ENCODE measurements at regions not wholly inside any gene's neighbourhood (a gene's known extent, or its start where the extent isn't known, plus 50 kb on each side); places are given as distances from the start of the nearest gene placed in this dataset.
"Not testable (repeated sequence)": the region's sequence is repeated elsewhere in the genome, so short reads cannot be mapped to it uniquely, and the experiment has no call there.

GRCh38 chr2:90141558-90141957 lies 1450.1 kb downstream of the RPIA start:
- not testable (repeated sequence) for H3K14ac ChIP-seq (ENCODE audit: low read length in 2 of 2); H3K27me3 ChIP-seq (ENCODE audit: control insufficient read depth in 1 of 2, insufficient read depth in 1 of 2, low read length in 2 of 2); H3K9ac ChIP-seq (ENCODE audit: low read length); H3K4ac ChIP-seq (ENCODE audit: low read depth in 1 of 2, low read length in 2 of 2); DNase-seq; H4K91ac ChIP-seq (ENCODE audit: low read length); H3K23ac ChIP-seq (ENCODE audit: low read length in 2 of 2); H3K18ac ChIP-seq (ENCODE audit: low read depth in 1 of 2, low read length in 2 of 2); H3K27ac ChIP-seq (ENCODE audit: low read length, poor library complexity, severe bottlenecking); H3K4me1 ChIP-seq (ENCODE audit: control insufficient read depth, insufficient read depth, low read depth, low read length); H2BK120ac ChIP-seq (ENCODE audit: low read depth, low read length); H3K4me3 ChIP-seq (ENCODE audit: insufficient read depth in 1 of 2, low read depth in 1 of 2, low read length in 2 of 2); H3K9me3 ChIP-seq (ENCODE audit: control insufficient read depth, low read length); H2BK15ac ChIP-seq (ENCODE audit: low read depth, poor library complexity, severe bottlenecking); H3K79me1 ChIP-seq (replicated peaks; ENCODE audit: low read length, poor library complexity, severe bottlenecking); H3K4me2 ChIP-seq (ENCODE audit: low read length, poor library complexity, severe bottlenecking); H4K8ac ChIP-seq (ENCODE audit: low read length); H3K36me3 ChIP-seq (ENCODE audit: control insufficient read depth in 1 of 2, insufficient read depth in 2 of 2, low read depth in 1 of 2, low read length in 2 of 2); H2AK5ac ChIP-seq (ENCODE audit: low read length, severe bottlenecking); H2BK12ac ChIP-seq (ENCODE audit: low read length in 2 of 2); H2BK5ac ChIP-seq (ENCODE audit: low read depth, low read length, poor library complexity, severe bottlenecking); H2AFZ ChIP-seq (ENCODE audit: low read depth, low read length)
- no CpG with 5 or more reads among the region's 5 CpGs for WGBS

- not testable (repeated sequence) for H4K8ac ChIP-seq (ENCODE audit: low read length); H2AFZ ChIP-seq (ENCODE audit: low read depth, low read length); H3K4me3 ChIP-seq (ENCODE audit: insufficient read depth in 1 of 2, low read depth in 1 of 2, low read length in 2 of 2); H2BK15ac ChIP-seq (ENCODE audit: low read depth, poor library complexity, severe bottlenecking); H3K4me2 ChIP-seq (ENCODE audit: low read length, poor library complexity, severe bottlenecking); DNase-seq; H4K91ac ChIP-seq (ENCODE audit: low read length); H3K27ac ChIP-seq (ENCODE audit: low read length, poor library complexity, severe bottlenecking); H2BK5ac ChIP-seq (ENCODE audit: low read depth, low read length, poor library complexity, severe bottlenecking); H3K9me3 ChIP-seq (ENCODE audit: control insufficient read depth, low read length); H2AK5ac ChIP-seq (ENCODE audit: low read length, severe bottlenecking); H3K23ac ChIP-seq (ENCODE audit: low read length in 2 of 2); H3K27me3 ChIP-seq (ENCODE audit: control insufficient read depth in 1 of 2, insufficient read depth in 1 of 2, low read length in 2 of 2); H3K18ac ChIP-seq (ENCODE audit: low read depth in 1 of 2, low read length in 2 of 2); H3K36me3 ChIP-seq (ENCODE audit: control insufficient read depth in 1 of 2, insufficient read depth in 2 of 2, low read depth in 1 of 2, low read length in 2 of 2); H3K14ac ChIP-seq (ENCODE audit: low read length in 2 of 2); H3K9ac ChIP-seq (ENCODE audit: low read length); H3K79me1 ChIP-seq (replicated peaks; ENCODE audit: low read length, poor library complexity, severe bottlenecking); H2BK120ac ChIP-seq (ENCODE audit: low read depth, low read length); H3K4me1 ChIP-seq (ENCODE audit: control insufficient read depth, insufficient read depth, low read depth, low read length); H3K4ac ChIP-seq (ENCODE audit: low read depth in 1 of 2, low read length in 2 of 2); H2BK12ac ChIP-seq (ENCODE audit: low read length in 2 of 2)
Measured at GRCh38 chr2:90151805-90152204, 1460.3 kb downstream of the RPIA start.

- H4K91ac ChIP-seq (ENCODE audit: low read length); H3K9me3 ChIP-seq (ENCODE audit: control insufficient read depth, low read length); H3K27ac ChIP-seq (ENCODE audit: low read length, poor library complexity, severe bottlenecking); H3K4me3 ChIP-seq (ENCODE audit: insufficient read depth in 1 of 2, low read depth in 1 of 2, low read length in 2 of 2); H3K9ac ChIP-seq (ENCODE audit: low read length); H3K4me2 ChIP-seq (ENCODE audit: low read length, poor library complexity, severe bottlenecking); H3K14ac ChIP-seq (ENCODE audit: low read length in 2 of 2); H2BK15ac ChIP-seq (ENCODE audit: low read depth, poor library complexity, severe bottlenecking); H3K36me3 ChIP-seq (ENCODE audit: control insufficient read depth in 1 of 2, insufficient read depth in 2 of 2, low read depth in 1 of 2, low read length in 2 of 2); H2BK5ac ChIP-seq (ENCODE audit: low read depth, low read length, poor library complexity, severe bottlenecking); H2BK120ac ChIP-seq (ENCODE audit: low read depth, low read length); H4K8ac ChIP-seq (ENCODE audit: low read length); H3K18ac ChIP-seq (ENCODE audit: low read depth in 1 of 2, low read length in 2 of 2); H2AK5ac ChIP-seq (ENCODE audit: low read length, severe bottlenecking); H2BK12ac ChIP-seq (ENCODE audit: low read length in 2 of 2); H3K27me3 ChIP-seq (ENCODE audit: control insufficient read depth in 1 of 2, insufficient read depth in 1 of 2, low read length in 2 of 2); H3K4ac ChIP-seq (ENCODE audit: low read depth in 1 of 2, low read length in 2 of 2); H3K79me1 ChIP-seq (replicated peaks; ENCODE audit: low read length, poor library complexity, severe bottlenecking); H3K4me1 ChIP-seq (ENCODE audit: control insufficient read depth, insufficient read depth, low read depth, low read length); DNase-seq; H3K23ac ChIP-seq (ENCODE audit: low read length in 2 of 2); H2AFZ ChIP-seq (ENCODE audit: low read depth, low read length): not testable (repeated sequence)
- WGBS, result no CpG with 5 or more reads among the region's 1 CpG
Measured at GRCh38 chr2:90170978-90171377, 1479.5 kb downstream of the RPIA start.

- H3K79me1 ChIP-seq (replicated peaks; ENCODE audit: low read length, poor library complexity, severe bottlenecking); H4K91ac ChIP-seq (ENCODE audit: low read length): not testable (repeated sequence)
Measured at GRCh38 chr2:90173081-90173480, 1481.6 kb downstream of the RPIA start.

More at GRCh38 chr2:90173081-90173480, 1481.6 kb downstream of the RPIA start:
- H2AFZ ChIP-seq (ENCODE audit: low read depth, low read length); H3K36me3 ChIP-seq (ENCODE audit: control insufficient read depth in 1 of 2, insufficient read depth in 2 of 2, low read depth in 1 of 2, low read length in 2 of 2); H2BK120ac ChIP-seq (ENCODE audit: low read depth, low read length); H2BK15ac ChIP-seq (ENCODE audit: low read depth, poor library complexity, severe bottlenecking); H2BK5ac ChIP-seq (ENCODE audit: low read depth, low read length, poor library complexity, severe bottlenecking); H3K23ac ChIP-seq (ENCODE audit: low read length in 2 of 2); H3K18ac ChIP-seq (ENCODE audit: low read depth in 1 of 2, low read length in 2 of 2); H3K4ac ChIP-seq (ENCODE audit: low read depth in 1 of 2, low read length in 2 of 2); H3K27ac ChIP-seq (ENCODE audit: low read length, poor library complexity, severe bottlenecking); H3K9me3 ChIP-seq (ENCODE audit: control insufficient read depth, low read length); DNase-seq; H2AK5ac ChIP-seq (ENCODE audit: low read length, severe bottlenecking); H2BK12ac ChIP-seq (ENCODE audit: low read length in 2 of 2); H3K4me3 ChIP-seq (ENCODE audit: insufficient read depth in 1 of 2, low read depth in 1 of 2, low read length in 2 of 2); H3K4me1 ChIP-seq (ENCODE audit: control insufficient read depth, insufficient read depth, low read depth, low read length); H3K14ac ChIP-seq (ENCODE audit: low read length in 2 of 2); H4K8ac ChIP-seq (ENCODE audit: low read length); H3K27me3 ChIP-seq (ENCODE audit: control insufficient read depth in 1 of 2, insufficient read depth in 1 of 2, low read length in 2 of 2); H3K4me2 ChIP-seq (ENCODE audit: low read length, poor library complexity, severe bottlenecking); H3K9ac ChIP-seq (ENCODE audit: low read length): not testable (repeated sequence)
- no CpG with 5 or more reads among the region's 2 CpGs for WGBS
